ENCODE measurements at regions not wholly inside any gene's neighbourhood (a gene's known extent, or its start where the extent isn't known, plus 50 kb on each side); places are given as distances from the start of the nearest gene placed in this dataset.
"Not testable (repeated sequence)": the region's sequence is repeated elsewhere in the genome, so short reads cannot be mapped to it uniquely, and the experiment has no call there.

GRCh38 chr1:95642035-95642434 lies 408.0 kb downstream of the RWDD3 start:
- WGBS, 2 donors, result 86 to 92% methylated on average over 2 of the region's 2 CpGs
- H3K27me3 ChIP-seq, result no peaks in the 10 kb centered on the region
- H3K4me3 ChIP-seq, result no peak overlapping the region
- H3K27ac ChIP-seq, result no peak overlapping the region
- intact Hi-C loops (cut with DNase I), result no loop called here
- H3K9me3 ChIP-seq, result no peaks in the 10 kb centered on the region
- peaks cover 0 to 14% (median 12%) of the 10 kb centered on the region in 4 donors for H3K4me1 ChIP-seq
- no peaks in the 10 kb centered on the region for H3K36me3 ChIP-seq
- DNase-seq, result no peak
- TF ChIP-seq POLR2AphosphoS5 (IDR thresholded peaks at IDR 0.05) (no peak), CTCF (IDR thresholded peaks at IDR 0.05) (no peak), EP300 (IDR thresholded peaks at IDR 0.05) (no peak), POLR2A (IDR thresholded peaks at IDR 0.05) (no peak)

- 60 to 78% methylated on average over 3 of the region's 3 CpGs for WGBS, 2 donors
- Histone ChIP-seq H3K36me3 (no peaks in the 10 kb centered on the region), H3K27ac (no peak overlapping the region), H3K27me3 (no peaks in the 10 kb centered on the region), H3K9me3 (no peaks in the 10 kb centered on the region), H3K4me1 (peaks cover 0 to 14% (median 12%) of the 10 kb centered on the region in 4 donors), H3K4me3 (no peak overlapping the region)
- no peak for TF ChIP-seq CTCF (IDR thresholded peaks at IDR 0.05)
- TF ChIP-seq EP300 (IDR thresholded peaks at IDR 0.05), result no peak
- no peak for TF ChIP-seq POLR2AphosphoS5 (IDR thresholded peaks at IDR 0.05)
- no peak for TF ChIP-seq POLR2A (IDR thresholded peaks at IDR 0.05)
- intact Hi-C loops (cut with DNase I), result no loop called here
- no peak for DNase-seq
Measured at GRCh38 chr1:95643071-95643470, 409.1 kb downstream of the RWDD3 start.

GRCh38 chr1:95645126-95645525 lies 411.1 kb downstream of the RWDD3 start:
- peaks cover 0 to 14% (median 12%) of the 10 kb centered on the region in 4 donors for H3K4me1 ChIP-seq
- H3K4me3 ChIP-seq; H3K27me3 ChIP-seq; H3K36me3 ChIP-seq; H3K27ac ChIP-seq; DNase-seq; intact Hi-C loops (cut with DNase I); H3K9me3 ChIP-seq: not testable (repeated sequence)
- WGBS, 2 donors, result 66 to 85% methylated on average over 6 of the region's 6 CpGs

- Histone ChIP-seq H3K36me3 (no peaks in the 10 kb centered on the region), H3K9me3 (no peaks in the 10 kb centered on the region), H3K4me1 (no peaks in the 10 kb centered on the region), H3K27me3 (no peaks in the 10 kb centered on the region), H3K4me3 (no peak overlapping the region), H3K27ac (no peak overlapping the region)
- TF ChIP-seq POLR2A (IDR thresholded peaks at IDR 0.05), result no peak
- TF ChIP-seq POLR2AphosphoS5 (IDR thresholded peaks at IDR 0.05), result no peak
- WGBS, 2 donors, result 88 to 92% methylated on average over 3 of the region's 3 CpGs
- no peak for DNase-seq
- intact Hi-C loops (cut with DNase I), result no loop called here
Measured at GRCh38 chr1:95650631-95651030, 416.6 kb downstream of the RWDD3 start.

- TF ChIP-seq POLR2AphosphoS5 (IDR thresholded peaks at IDR 0.05), result no peak
- TF ChIP-seq CTCF (IDR thresholded peaks at IDR 0.05), result no peak
- TF ChIP-seq POLR2A (IDR thresholded peaks at IDR 0.05), result no peak
- TF ChIP-seq EP300 (IDR thresholded peaks at IDR 0.05), result no peak
- Histone ChIP-seq H3K4me1 (no peaks in the 10 kb centered on the region), H3K4me3 (no peak overlapping the region), H3K36me3 (no peaks in the 10 kb centered on the region), H3K27ac (no peak overlapping the region), H3K9me3 (no peaks in the 10 kb centered on the region), H3K27me3 (no peaks in the 10 kb centered on the region)
- intact Hi-C loops (cut with DNase I), result no loop called here
- 72 to 76% methylated on average over 8 of the region's 8 CpGs for WGBS, 2 donors
- no peak for DNase-seq
Measured at GRCh38 chr1:95652423-95652965, 418.5 kb downstream of the RWDD3 start.

- no peak overlapping the region for H3K27ac ChIP-seq
- DNase-seq, result no peak
- TF ChIP-seq POLR2AphosphoS5 (IDR thresholded peaks at IDR 0.05) (no peak), EP300 (IDR thresholded peaks at IDR 0.05) (no peak), CTCF (IDR thresholded peaks at IDR 0.05) (no peak), POLR2A (IDR thresholded peaks at IDR 0.05) (no peak)
- intact Hi-C loops (cut with DNase I), result no loop called here
- no peaks in the 10 kb centered on the region for H3K36me3 ChIP-seq
- H3K4me1 ChIP-seq, result no peaks in the 10 kb centered on the region
- H3K27me3 ChIP-seq, result no peaks in the 10 kb centered on the region
- no peak overlapping the region for H3K4me3 ChIP-seq
- WGBS, 2 donors, result 70 to 71% methylated on average over 4 of the region's 4 CpGs
- H3K9me3 ChIP-seq, result no peaks in the 10 kb centered on the region
Measured at GRCh38 chr1:95653618-95654017, 419.6 kb downstream of the RWDD3 start.

Data from sigmoid colon (tissue), 6 donors.